Panc1 (cell line): ENCODE measurements at regions not wholly inside any gene's neighbourhood (a gene's known extent, or its start where the extent isn't known, plus 50 kb on each side); places are given as distances from the start of the nearest gene placed in this dataset.

Experiments
- ATAC-seq: fragments of 200-7000 bp; cut with Tn5 transposase; 2 replicates; pipeline ENCODE4 v1.9.1; 2020; ENCODE audit warnings: mild to moderate bottlenecking, moderate library complexity
- BruUV-seq: library from RNA; stranded (reverse); fragments of 400-500 nt; replicated peaks from 2 replicates; lab custom pipeline; 2021; lab: Mats Ljungman, UMichigan
- CTCF ChIA-PET: fragments of 300-600 bp; sonication (Branson Sonifier 250); formaldehyde crosslinking; loops from one replicate; lab custom pipeline; 2022; ENCODE audit warnings: antibody characterized with exemption; lab: Charles Lee
- POLR2A ChIA-PET: fragments of 300-600 bp; sonication (Branson Sonifier 250); formaldehyde crosslinking; loops from one replicate; lab custom pipeline; 2022; ENCODE audit warnings: antibody characterized with exemption; lab: Charles Lee
- DNase-seq: peaks from one replicate; pipeline ENCODE4 v3.0.0-alpha.2; 2010; ENCODE audit warnings: low read depth, low spot score
- H3K27ac ChIP-seq: 2 replicates; pipeline ENCODE4 v1.5.1; 2011; ENCODE audit warnings: mild to moderate bottlenecking, low read length, inconsistent platforms
- H3K27me3 ChIP-seq: fragments of 200-500 bp; sonication (Bioruptor generic); 2 replicates; pipeline ENCODE4 v1.6.0; 2014; ENCODE audit warnings: low read length, inconsistent platforms; ENCODE audit not compliant: control insufficient read depth, insufficient read depth
- H3K36me3 ChIP-seq: fragments of 200-500 bp; sonication (Bioruptor generic); 2 replicates; pipeline ENCODE4 v1.5.1; 2014; ENCODE audit warnings: inconsistent platforms, mild to moderate bottlenecking, low read length, moderate library complexity; ENCODE audit not compliant: control insufficient read depth, insufficient read depth
- H3K4me1 ChIP-seq: 2 replicates; pipeline ENCODE4 v1.5.1; 2011; ENCODE audit warnings: inconsistent platforms, mild to moderate bottlenecking, low read length, moderate library complexity; ENCODE audit not compliant: control insufficient read depth, insufficient read depth
- H3K4me3 ChIP-seq, 2 experiments: 2 replicates each; pipeline ENCODE4 v1.5.1; 2011 to 2012; ENCODE audit warnings: low read depth in 2 of 2, low read length in 2 of 2, mild to moderate bottlenecking in 2 of 2, inconsistent platforms in 1 of 2, moderate library complexity in 1 of 2
- H3K9me3 ChIP-seq: fragments of 200-500 bp; sonication (Bioruptor generic); 2 replicates; pipeline ENCODE4 v1.5.1; 2014; ENCODE audit warnings: low read depth, mild to moderate bottlenecking, inconsistent platforms, low read length, moderate library complexity; ENCODE audit not compliant: control insufficient read depth, insufficient read depth
- POLR2AphosphoS5 ChIP-seq: IDR thresholded peaks from 2 replicates; pipeline ENCODE4 v1.6.1; 2012; ENCODE audit warnings: mild to moderate bottlenecking, low read depth, low read length, moderate library complexity
- SIN3A ChIP-seq: IDR thresholded peaks from 2 replicates; pipeline ENCODE4 v1.6.1; 2012; ENCODE audit warnings: low read depth, mild to moderate bottlenecking, low read length, moderate library complexity, borderline replicate concordance; ENCODE audit not compliant: insufficient read depth
- TCF7L2 ChIP-seq: IDR thresholded peaks from 2 replicates; pipeline ENCODE4 v1.6.1; 2011; ENCODE audit warnings: mild to moderate bottlenecking, low read depth, low read length, inconsistent platforms
- in situ Hi-C: cut with HindIII; loops from 2 replicates; pipeline ENCODE4 v1.10.0; 2016; ENCODE audit warnings: low sequenced_read_pairs, low pct_unique_long_range_greater_than_20kb
- intact Hi-C: fragments of 100-400 bp; cut with micrococcal nuclease; formaldehyde crosslinking; loops from one replicate; pipeline ENCODE4 v1.10.0; 2022; ENCODE audit not compliant: unreplicated experiment
- TF ChIP-seq, protein P1 (sequence below): fragments of 450-650 bp; IDR thresholded peaks from 2 replicates; pipeline ENCODE4 v1.5.1; 2017; ENCODE audit warnings: mild to moderate bottlenecking
- TF ChIP-seq, protein P2 (sequence below), 2 experiments: IDR thresholded peaks; 2 replicates each; pipeline ENCODE4 v1.6.1; 2011 to 2012; ENCODE audit warnings: low read depth in 2 of 2, control low read depth in 1 of 2, low read length in 1 of 2, mild to moderate bottlenecking in 1 of 2, moderate library complexity in 1 of 2; ENCODE audit not compliant: insufficient read depth in 1 of 2

DNA sequence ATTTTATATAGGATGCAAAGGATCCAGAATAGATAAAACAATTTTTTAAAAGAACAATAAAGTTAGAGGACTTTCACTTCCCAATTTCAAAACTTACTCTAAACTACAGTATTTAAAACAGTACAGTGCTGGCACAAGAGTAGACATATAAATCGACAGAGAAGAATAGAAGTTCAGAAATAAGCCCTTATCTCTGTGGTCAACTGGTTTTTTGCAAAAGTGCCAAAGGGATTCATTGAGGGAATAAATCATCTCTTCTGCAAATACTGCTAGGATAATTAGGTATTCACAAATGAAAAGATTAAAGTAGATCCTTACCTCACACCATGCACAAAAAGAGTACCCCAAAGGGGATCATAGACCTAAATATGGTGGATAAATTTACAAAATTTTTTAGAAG, 431.0 kb upstream of the HTR2A start:
- Histone ChIP-seq H3K4me1 (no peaks in the 10 kb centered on the region), H3K27ac (no peak overlapping the region), H3K36me3 (no peaks in the 10 kb centered on the region), H3K4me3 (no peak overlapping the region), H3K9me3 (no peaks in the 10 kb centered on the region), H3K27me3 (no peaks in the 10 kb centered on the region)
- intact Hi-C loops (no loop called here), in situ Hi-C loops (no loop called here)
- DNase-seq (no peak), ATAC-seq (no peak)
- no TSS peak for BruUV-seq
- no peak for TF ChIP-seq TCF7L2
- TF ChIP-seq, protein P1, sequence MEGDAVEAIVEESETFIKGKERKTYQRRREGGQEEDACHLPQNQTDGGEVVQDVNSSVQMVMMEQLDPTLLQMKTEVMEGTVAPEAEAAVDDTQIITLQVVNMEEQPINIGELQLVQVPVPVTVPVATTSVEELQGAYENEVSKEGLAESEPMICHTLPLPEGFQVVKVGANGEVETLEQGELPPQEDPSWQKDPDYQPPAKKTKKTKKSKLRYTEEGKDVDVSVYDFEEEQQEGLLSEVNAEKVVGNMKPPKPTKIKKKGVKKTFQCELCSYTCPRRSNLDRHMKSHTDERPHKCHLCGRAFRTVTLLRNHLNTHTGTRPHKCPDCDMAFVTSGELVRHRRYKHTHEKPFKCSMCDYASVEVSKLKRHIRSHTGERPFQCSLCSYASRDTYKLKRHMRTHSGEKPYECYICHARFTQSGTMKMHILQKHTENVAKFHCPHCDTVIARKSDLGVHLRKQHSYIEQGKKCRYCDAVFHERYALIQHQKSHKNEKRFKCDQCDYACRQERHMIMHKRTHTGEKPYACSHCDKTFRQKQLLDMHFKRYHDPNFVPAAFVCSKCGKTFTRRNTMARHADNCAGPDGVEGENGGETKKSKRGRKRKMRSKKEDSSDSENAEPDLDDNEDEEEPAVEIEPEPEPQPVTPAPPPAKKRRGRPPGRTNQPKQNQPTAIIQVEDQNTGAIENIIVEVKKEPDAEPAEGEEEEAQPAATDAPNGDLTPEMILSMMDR = no peak
- no peak for TF ChIP-seq POLR2AphosphoS5
- TF ChIP-seq SIN3A = no peak
- TF ChIP-seq, protein P2, sequence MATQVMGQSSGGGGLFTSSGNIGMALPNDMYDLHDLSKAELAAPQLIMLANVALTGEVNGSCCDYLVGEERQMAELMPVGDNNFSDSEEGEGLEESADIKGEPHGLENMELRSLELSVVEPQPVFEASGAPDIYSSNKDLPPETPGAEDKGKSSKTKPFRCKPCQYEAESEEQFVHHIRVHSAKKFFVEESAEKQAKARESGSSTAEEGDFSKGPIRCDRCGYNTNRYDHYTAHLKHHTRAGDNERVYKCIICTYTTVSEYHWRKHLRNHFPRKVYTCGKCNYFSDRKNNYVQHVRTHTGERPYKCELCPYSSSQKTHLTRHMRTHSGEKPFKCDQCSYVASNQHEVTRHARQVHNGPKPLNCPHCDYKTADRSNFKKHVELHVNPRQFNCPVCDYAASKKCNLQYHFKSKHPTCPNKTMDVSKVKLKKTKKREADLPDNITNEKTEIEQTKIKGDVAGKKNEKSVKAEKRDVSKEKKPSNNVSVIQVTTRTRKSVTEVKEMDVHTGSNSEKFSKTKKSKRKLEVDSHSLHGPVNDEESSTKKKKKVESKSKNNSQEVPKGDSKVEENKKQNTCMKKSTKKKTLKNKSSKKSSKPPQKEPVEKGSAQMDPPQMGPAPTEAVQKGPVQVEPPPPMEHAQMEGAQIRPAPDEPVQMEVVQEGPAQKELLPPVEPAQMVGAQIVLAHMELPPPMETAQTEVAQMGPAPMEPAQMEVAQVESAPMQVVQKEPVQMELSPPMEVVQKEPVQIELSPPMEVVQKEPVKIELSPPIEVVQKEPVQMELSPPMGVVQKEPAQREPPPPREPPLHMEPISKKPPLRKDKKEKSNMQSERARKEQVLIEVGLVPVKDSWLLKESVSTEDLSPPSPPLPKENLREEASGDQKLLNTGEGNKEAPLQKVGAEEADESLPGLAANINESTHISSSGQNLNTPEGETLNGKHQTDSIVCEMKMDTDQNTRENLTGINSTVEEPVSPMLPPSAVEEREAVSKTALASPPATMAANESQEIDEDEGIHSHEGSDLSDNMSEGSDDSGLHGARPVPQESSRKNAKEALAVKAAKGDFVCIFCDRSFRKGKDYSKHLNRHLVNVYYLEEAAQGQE (IDR thresholded peaks at IDR 0.05; ENCODE audit: insufficient read depth in 1 of 2, low read depth in 2 of 2, low read length in 1 of 2) = no peak
- ChIA-PET CTCF (no interaction called here), POLR2A (no interaction called here)

DNA sequence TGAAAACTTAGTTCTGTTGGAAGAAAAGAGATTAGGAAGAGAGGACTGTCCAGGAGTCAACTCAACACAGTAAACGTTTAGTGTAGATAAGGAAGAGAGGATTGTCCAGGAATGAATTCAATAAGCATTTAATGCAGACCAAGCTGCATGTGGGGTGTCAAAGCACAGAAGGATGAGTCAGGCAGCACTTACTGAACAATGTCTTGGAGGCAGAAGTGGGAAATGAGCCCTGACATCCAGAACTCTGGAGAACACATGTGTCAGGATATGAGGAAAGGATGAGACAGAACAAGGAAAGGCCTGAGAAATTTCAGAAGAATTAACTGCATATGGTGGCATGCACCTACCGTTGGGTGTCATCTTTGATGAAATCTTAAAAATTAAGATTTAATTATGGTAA, 429.2 kb upstream of the HTR2A start:
- no peaks in the 10 kb centered on the region for H3K36me3 ChIP-seq
- BruUV-seq = no TSS peak
- H3K4me1 ChIP-seq = no peaks in the 10 kb centered on the region
- no peak for DNase-seq
- in situ Hi-C loops (no loop called here), intact Hi-C loops (no loop called here)
- H3K4me3 ChIP-seq = no peak overlapping the region
- ChIA-PET CTCF (no interaction called here), POLR2A (no interaction called here)
- H3K9me3 ChIP-seq = no peaks in the 10 kb centered on the region
- H3K27ac ChIP-seq = no peak overlapping the region
- no peaks in the 10 kb centered on the region for H3K27me3 ChIP-seq
- TF ChIP-seq POLR2AphosphoS5 = no peak
- no peak for ATAC-seq

DNA sequence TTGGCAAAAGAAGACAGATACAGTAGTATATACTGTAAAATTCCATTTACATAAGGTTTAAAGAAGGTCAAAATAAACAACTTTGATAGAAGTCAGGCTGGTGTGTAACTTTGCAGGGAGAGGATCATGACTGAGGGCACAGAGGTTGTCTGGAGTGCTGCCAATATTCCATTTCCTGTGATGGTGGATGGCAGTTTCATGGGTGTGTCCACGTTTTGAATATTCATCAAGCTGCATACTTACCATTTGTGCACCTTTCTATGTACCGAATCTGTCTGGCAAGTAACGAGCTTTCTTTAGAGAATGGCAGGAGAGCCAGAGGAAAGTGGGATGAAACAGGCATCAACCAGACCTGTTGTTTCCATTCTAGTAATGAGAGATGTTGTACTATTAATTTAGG, 420.5 kb upstream of the HTR2A start:
- Histone ChIP-seq H3K4me1 (no peaks in the 10 kb centered on the region), H3K27me3 (no peaks in the 10 kb centered on the region), H3K36me3 (no peaks in the 10 kb centered on the region), H3K27ac (no peak overlapping the region), H3K9me3 (no peaks in the 10 kb centered on the region), H3K4me3 (no peak overlapping the region)
- no TSS peak for BruUV-seq
- DNase-seq = no peak
- in situ Hi-C loops (no loop called here), intact Hi-C loops (no loop called here)
- ATAC-seq = no peak
- TF ChIP-seq POLR2AphosphoS5 (no peak), SIN3A (no peak), TCF7L2 (no peak)
- TF ChIP-seq, protein P1 = no peak
- TF ChIP-seq, protein P2 (IDR thresholded peaks at IDR 0.05; ENCODE audit: insufficient read depth in 1 of 2, low read depth in 2 of 2, low read length in 1 of 2) = no peak
- ChIA-PET CTCF (no interaction called here), POLR2A (no interaction called here)
